Endometrium (tissue), 2 donors: ENCODE measurements at regions not wholly inside any gene's neighbourhood (a gene's known extent, or its start where the extent isn't known, plus 50 kb on each side); places are given as distances from the start of the nearest gene placed in this dataset.

ENCODE experiments used
- FAIRE-seq: peaks from 2 replicates; lab custom pipeline; 2012; peaks lifted over from hg19 to GRCh38; lab: Jason Lieb, UNC
- donor health status: control.
- donor health status: control.

- no peak for FAIRE-seq
Measured at GRCh38 chr2:611519-611918, 65.7 kb downstream of the TMEM18 start.

GRCh38 chr2:610491-610890, 66.7 kb downstream of the TMEM18 start:
- no peak for FAIRE-seq

GRCh38 chr2:609881-610280, 67.3 kb downstream of the TMEM18 start:
- FAIRE-seq, result no peak

GRCh38 chr2:609449-609848, 67.8 kb downstream of the TMEM18 start:
- no peak for FAIRE-seq

GRCh38 chr2:608711-609110, 68.5 kb downstream of the TMEM18 start:
- FAIRE-seq, result no peak

- no peak for FAIRE-seq
Measured at GRCh38 chr2:608297-608696, 68.9 kb downstream of the TMEM18 start.

GRCh38 chr2:607709-608108, 69.5 kb downstream of the TMEM18 start:
- FAIRE-seq, result no peak

GRCh38 chr2:607172-607571, 70.0 kb downstream of the TMEM18 start:
- FAIRE-seq, result no peak

- FAIRE-seq, result no peak
Measured at GRCh38 chr2:605674-606608, 71.3 kb downstream of the TMEM18 start.

GRCh38 chr2:604854-605524, 72.2 kb downstream of the TMEM18 start:
- no peak for FAIRE-seq

GRCh38 chr2:604385-604784, 72.8 kb downstream of the TMEM18 start:
- no peak for FAIRE-seq

GRCh38 chr2:603869-604268, 73.3 kb downstream of the TMEM18 start:
- no peak for FAIRE-seq

- FAIRE-seq, result no peak
Measured at GRCh38 chr2:603427-603826, 73.8 kb downstream of the TMEM18 start.

GRCh38 chr2:602571-603359, 74.4 kb downstream of the TMEM18 start:
- no peak for FAIRE-seq

- no peak for FAIRE-seq
Measured at GRCh38 chr2:601806-602455, 75.3 kb downstream of the TMEM18 start.

GRCh38 chr2:601387-601698, 75.9 kb downstream of the TMEM18 start:
- no peak for FAIRE-seq

GRCh38 chr2:600542-601386, 76.4 kb downstream of the TMEM18 start:
- no peak for FAIRE-seq

GRCh38 chr2:599601-600000, 77.6 kb downstream of the TMEM18 start:
- no peak for FAIRE-seq

- FAIRE-seq, result no peak
Measured at GRCh38 chr2:598058-598802, 79.0 kb downstream of the TMEM18 start.

GRCh38 chr2:595831-596592, 81.2 kb downstream of the TMEM18 start:
- FAIRE-seq, result no peak
